ENCODE measurements at regions not wholly inside any gene's neighbourhood (a gene's known extent, or its start where the extent isn't known, plus 50 kb on each side); places are given as distances from the start of the nearest gene placed in this dataset.

- Histone ChIP-seq H3K27me3 (no peaks in the 10 kb centered on the region), H3K9me3 (peaks cover 0 to 15% (median 3%) of the 10 kb centered on the region in 4 donors), H3K36me3 (no peaks in the 10 kb centered on the region), H3K4me1 (no peaks in the 10 kb centered on the region), H3K4me3 (no peak overlapping the region), H3K27ac (no peak overlapping the region)
- 97 to 98% methylated on average over 1 of the region's 1 CpG for WGBS, 2 donors
- TF ChIP-seq POLR2A (IDR thresholded peaks at IDR 0.05), result no peak
- no peak for TF ChIP-seq EP300 (IDR thresholded peaks at IDR 0.05)
- TF ChIP-seq, protein P1, sequence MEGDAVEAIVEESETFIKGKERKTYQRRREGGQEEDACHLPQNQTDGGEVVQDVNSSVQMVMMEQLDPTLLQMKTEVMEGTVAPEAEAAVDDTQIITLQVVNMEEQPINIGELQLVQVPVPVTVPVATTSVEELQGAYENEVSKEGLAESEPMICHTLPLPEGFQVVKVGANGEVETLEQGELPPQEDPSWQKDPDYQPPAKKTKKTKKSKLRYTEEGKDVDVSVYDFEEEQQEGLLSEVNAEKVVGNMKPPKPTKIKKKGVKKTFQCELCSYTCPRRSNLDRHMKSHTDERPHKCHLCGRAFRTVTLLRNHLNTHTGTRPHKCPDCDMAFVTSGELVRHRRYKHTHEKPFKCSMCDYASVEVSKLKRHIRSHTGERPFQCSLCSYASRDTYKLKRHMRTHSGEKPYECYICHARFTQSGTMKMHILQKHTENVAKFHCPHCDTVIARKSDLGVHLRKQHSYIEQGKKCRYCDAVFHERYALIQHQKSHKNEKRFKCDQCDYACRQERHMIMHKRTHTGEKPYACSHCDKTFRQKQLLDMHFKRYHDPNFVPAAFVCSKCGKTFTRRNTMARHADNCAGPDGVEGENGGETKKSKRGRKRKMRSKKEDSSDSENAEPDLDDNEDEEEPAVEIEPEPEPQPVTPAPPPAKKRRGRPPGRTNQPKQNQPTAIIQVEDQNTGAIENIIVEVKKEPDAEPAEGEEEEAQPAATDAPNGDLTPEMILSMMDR (IDR thresholded peaks at IDR 0.05), result no peak
- DNase-seq (ENCODE audit: low spot score in 2 of 2), result no peak
These were observed 298.2 kb downstream of the SAMD5 start for GRCh38 chr6:147806697-147807096.

- Histone ChIP-seq H3K36me3 (no peaks in the 10 kb centered on the region), H3K4me3 (no peak overlapping the region), H3K27ac (no peak overlapping the region), H3K9me3 (peaks cover 0 to 15% (median 3%) of the 10 kb centered on the region in 4 donors), H3K4me1 (no peaks in the 10 kb centered on the region), H3K27me3 (no peaks in the 10 kb centered on the region)
- no peak for DNase-seq (ENCODE audit: low spot score in 2 of 2)
- 29 to 30% methylated on average over 4 of the region's 4 CpGs for WGBS, 2 donors
- TF ChIP-seq, protein P1 (IDR thresholded peaks at IDR 0.05), result no peak
- no peak for TF ChIP-seq POLR2A (IDR thresholded peaks at IDR 0.05)
These were observed 300.1 kb downstream of the SAMD5 start for GRCh38 chr6:147808640-147809039.

GRCh38 chr6:147811913-147812629, 303.6 kb downstream of the SAMD5 start:
- DNase-seq (ENCODE audit: low spot score in 2 of 2), result no peak
- H3K9me3 ChIP-seq, result peaks cover 0 to 2% (median 0%) of the 10 kb centered on the region in 4 donors
- H3K27ac ChIP-seq, result no peak overlapping the region
- 72 to 80% methylated on average over 6 of the region's 6 CpGs for WGBS, 2 donors
- no peaks in the 10 kb centered on the region for H3K36me3 ChIP-seq
- no peak overlapping the region for H3K4me3 ChIP-seq
- TF ChIP-seq EP300 (IDR thresholded peaks at IDR 0.05) (no peak), POLR2A (IDR thresholded peaks at IDR 0.05) (no peak)
- TF ChIP-seq, protein P1 (IDR thresholded peaks at IDR 0.05), result no peak
- no peaks in the 10 kb centered on the region for H3K4me1 ChIP-seq
- H3K27me3 ChIP-seq, result no peaks in the 10 kb centered on the region

DNA sequence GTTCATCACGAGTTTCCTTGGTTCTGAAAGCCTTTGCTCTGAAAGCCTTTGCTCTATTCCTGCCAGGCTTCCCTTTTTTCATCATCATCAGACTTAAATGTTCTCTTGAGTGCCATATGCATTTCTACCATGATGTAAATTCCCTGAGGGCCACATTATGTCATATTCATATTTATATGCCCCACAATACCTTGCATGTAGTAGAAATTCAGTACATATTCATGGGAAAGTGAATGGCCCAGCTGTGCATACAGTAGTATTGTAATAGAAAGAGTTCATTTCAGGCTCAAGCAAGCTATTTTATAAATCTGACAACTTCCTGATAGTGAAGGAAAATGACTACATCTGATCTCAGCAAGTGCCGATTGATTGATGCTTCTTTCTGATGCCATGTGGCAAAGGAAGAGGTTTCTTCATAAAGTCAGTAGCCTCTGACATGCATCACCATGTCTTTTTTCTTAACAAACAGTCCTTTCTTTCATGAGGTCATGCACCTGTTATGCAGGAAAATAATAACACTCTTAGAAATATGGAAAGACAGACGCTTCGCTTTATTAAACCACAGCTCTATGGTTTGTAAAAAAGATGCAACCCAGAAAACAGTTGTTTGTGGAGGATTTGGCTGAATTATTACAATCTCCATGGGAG, 308.7 kb downstream of the SAMD5 start:
- DNase-seq (ENCODE audit: low spot score in 2 of 2), result no peak
- Histone ChIP-seq H3K9me3 (no peaks in the 10 kb centered on the region), H3K4me3 (no peak overlapping the region), H3K4me1 (no peaks in the 10 kb centered on the region), H3K27ac (no peak overlapping the region), H3K27me3 (no peaks in the 10 kb centered on the region), H3K36me3 (no peaks in the 10 kb centered on the region)
- no peak for TF ChIP-seq EP300 (IDR thresholded peaks at IDR 0.05)
- TF ChIP-seq, protein P1 (IDR thresholded peaks at IDR 0.05), result no peak
- no peak for TF ChIP-seq POLR2A (IDR thresholded peaks at IDR 0.05)
- WGBS, 2 donors, result 64 to 70% methylated on average over 4 of the region's 4 CpGs

DNA sequence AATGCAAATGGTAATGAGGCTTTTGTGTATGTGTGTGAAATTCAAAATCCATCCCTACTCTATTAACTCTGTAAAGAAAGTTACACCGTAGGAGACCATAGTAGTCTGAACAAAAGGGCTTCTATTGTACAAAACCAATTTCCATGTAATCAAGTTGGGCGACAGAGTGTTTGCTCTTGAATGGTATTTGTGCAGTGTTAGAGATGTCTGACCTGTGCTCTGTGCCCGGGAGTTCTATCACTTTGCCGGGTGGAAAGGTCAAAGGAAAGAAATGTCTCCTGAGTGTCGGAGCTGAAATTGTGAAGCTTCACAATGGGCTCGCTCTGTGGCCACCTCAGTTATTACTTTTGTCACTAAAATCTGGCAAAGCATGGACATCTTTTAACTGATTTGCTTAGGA, 312.0 kb downstream of the SAMD5 start:
- TF ChIP-seq, protein P1 (IDR thresholded peaks at IDR 0.05), result no peak
- no peak for TF ChIP-seq EP300 (IDR thresholded peaks at IDR 0.05)
- no peak for TF ChIP-seq POLR2A (IDR thresholded peaks at IDR 0.05)
- no peaks in the 10 kb centered on the region for H3K36me3 ChIP-seq
- DNase-seq (ENCODE audit: low spot score in 2 of 2), result no peak
- no peaks in the 10 kb centered on the region for H3K27me3 ChIP-seq
- no peak overlapping the region for H3K27ac ChIP-seq
- H3K4me3 ChIP-seq, result no peak overlapping the region
- H3K4me1 ChIP-seq, result no peaks in the 10 kb centered on the region
- H3K9me3 ChIP-seq, result no peaks in the 10 kb centered on the region
- WGBS, 2 donors, result 60 to 69% methylated on average over 6 of the region's 6 CpGs

All from tibial nerve (tissue), 4 donors.